K562 (cell line): ENCODE measurements at regions not wholly inside any gene's neighbourhood (a gene's known extent, or its start where the extent isn't known, plus 50 kb on each side); places are given as distances from the start of the nearest gene placed in this dataset.

Experiments used
- ATAC-seq: fragments of 200-7000 bp; cut with Tn5 transposase; 3 replicates; pipeline ENCODE4 v1.9.1; 2020; ENCODE audit warnings: moderate library complexity
- BruUV-seq: library from RNA; stranded (reverse); fragments of 400-500 nt; replicated peaks from 2 replicates; lab custom pipeline; 2021; lab: Mats Ljungman, UMichigan
- CTCF ChIA-PET: fragments of 300-600 bp; formaldehyde crosslinking; extraction: SDS; loops from one replicate; lab custom pipeline; 2021; ENCODE audit warnings: low intra/inter-chr PET ratio; lab: Yijun Ruan, JAX
- POLR2A ChIA-PET: fragments of 300-600, 350-650 bp; sonication (Branson Sonifier 250); formaldehyde crosslinking; extraction: SDS; loops from one replicate; lab custom pipeline; 2021; ENCODE audit warnings: antibody characterized with exemption, inconsistent platforms; lab: Yijun Ruan, JAX
- DNase-seq, 4 experiments: peaks; one replicate each; pipeline versions ENCODE4 v3.0.0 to v3.0.0-alpha.2; 2011 to 2018; ENCODE audit warnings: low spot score in 3 of 4, mixed read lengths in 3 of 4; ENCODE audit errors: extremely low read depth in 1 of 4
- FAIRE-seq: peaks from 2 replicates; lab custom pipeline; 2011; peaks lifted over from hg19 to GRCh38; lab: Jason Lieb, UNC
- H2AFZ ChIP-seq: 2 replicates; pipeline ENCODE4 v1.6.0; 2011; ENCODE audit warnings: low read depth, low read length, control low read depth, inconsistent platforms
- H3K27ac ChIP-seq: fragments of 200-600 bp; 3 replicates; pipeline ENCODE4 v1.8.0; 2011; ENCODE audit warnings: low read depth, mild to moderate bottlenecking, control low read depth, inconsistent platforms, low read length, moderate library complexity, mixed read lengths; ENCODE audit errors: extremely low read depth
- H3K27me3 ChIP-seq, 2 experiments: fragments of 300-600 bp in 1 of 2; 2 replicates in 1 of 2; 3 replicates in 1 of 2; pipeline versions ENCODE4 v1.6.0 to v1.8.0; 2011; ENCODE audit warnings: inconsistent platforms in 2 of 2, low read length in 2 of 2, mild to moderate bottlenecking in 1 of 2, mixed read lengths in 1 of 2, moderate library complexity in 1 of 2; ENCODE audit not compliant: control insufficient read depth in 2 of 2, insufficient read depth in 2 of 2
- H3K36me3 ChIP-seq: fragments of 300-600 bp; 3 replicates; pipeline ENCODE4 v1.8.0; 2011; ENCODE audit warnings: mild to moderate bottlenecking, low read length, inconsistent platforms; ENCODE audit not compliant: control insufficient read depth, insufficient read depth
- H3K4me1 ChIP-seq, 2 experiments: fragments of 200-600 bp in 1 of 2; replicated peaks in 1 of 2; 2 replicates in 1 of 2; 3 replicates in 1 of 2; pipeline versions ENCODE4 v1.5.1 to v1.8.0; 2011; ENCODE audit warnings: inconsistent platforms in 2 of 2, low read length in 2 of 2, mild to moderate bottlenecking in 1 of 2, mixed read lengths in 1 of 2, moderate library complexity in 1 of 2; ENCODE audit not compliant: control insufficient read depth in 2 of 2, insufficient read depth in 2 of 2
- H3K4me2 ChIP-seq: 2 replicates; pipeline ENCODE4 v1.6.1; 2011; ENCODE audit warnings: low read length, control low read depth, inconsistent platforms, mixed read lengths; ENCODE audit not compliant: insufficient read depth
- H3K4me3 ChIP-seq: fragments of 200-600 bp; sonication (generic), shearing (Covaris generic); 2 replicates; pipeline ENCODE4 v1.5.1; 2016; ENCODE audit warnings: control low read depth, inconsistent platforms
- H3K79me2 ChIP-seq: fragments of 200-600 bp; 3 replicates; pipeline ENCODE4 v1.8.0; 2011; ENCODE audit warnings: low read length, inconsistent platforms; ENCODE audit not compliant: control insufficient read depth, insufficient read depth
- H3K9ac ChIP-seq, 2 experiments: 2 replicates each; pipeline versions ENCODE4 v1.6.0 to v1.6.1; 2011; ENCODE audit warnings: low read depth in 2 of 2, low read length in 2 of 2, control low read depth in 1 of 2, inconsistent platforms in 1 of 2, mild to moderate bottlenecking in 1 of 2, mixed read lengths in 1 of 2; ENCODE audit not compliant: insufficient read depth in 1 of 2
- H3K9me1 ChIP-seq: one replicate; pipeline ENCODE4 v1.6.0; 2011; ENCODE audit warnings: inconsistent platforms, mild to moderate bottlenecking, low read length, moderate library complexity; ENCODE audit not compliant: control insufficient read depth, insufficient read depth
- H3K9me3 ChIP-seq: replicated peaks from 2 replicates; pipeline ENCODE4 v1.5.1; 2011; ENCODE audit warnings: low read depth, low read length, inconsistent platforms; ENCODE audit not compliant: control insufficient read depth, insufficient read depth
- H4K20me1 ChIP-seq: replicated peaks from 2 replicates; pipeline ENCODE4 v1.6.1; 2011; ENCODE audit warnings: low read length, inconsistent platforms, mixed read lengths; ENCODE audit not compliant: control insufficient read depth, insufficient read depth
- CEBPB ChIP-seq: fragments of 450-650 bp; IDR thresholded peaks from 2 replicates; pipeline ENCODE4 v1.6.1; 2016; ENCODE audit warnings: missing genetic modification characterization, missing compliant biosample characterization
- CEBPG ChIP-seq, 3 experiments: fragments of 200-800 bp in 1 of 3; sonication (Bioruptor generic) in 1 of 3; sonication (generic) in 1 of 3; formaldehyde crosslinking in 1 of 3; IDR thresholded peaks in 2 of 3; conservative IDR thresholded peaks in 1 of 3; 2 replicates each; pipeline versions ENCODE4 v1.6.1 to v1.8.0; 2016 to 2022; ENCODE audit warnings: missing compliant biosample characterization in 2 of 3, missing genetic modification characterization in 2 of 3, mild to moderate bottlenecking in 1 of 3, missing genetic modification reagents in 1 of 3
- ERF ChIP-seq: fragments of 450-650 bp; formaldehyde crosslinking; IDR thresholded peaks from 2 replicates; pipeline ENCODE4 v1.4.0; 2020; ENCODE audit warnings: mild to moderate bottlenecking, mixed read lengths
- WGBS: fragments of 100-300 bp; shearing (Covaris generic); methylation state at CpG from one replicate; pipeline ENCODE4 v1.1.6; 2016; ENCODE audit warnings: low coverage, mixed read lengths; ENCODE audit not compliant: insufficient coverage; ENCODE audit errors: missing lambda C conversion rate; 5-methylcytosine and 5-hydroxymethylcytosine counted together
- in situ Hi-C: fragments of 300-500 bp; cut with MboI; formaldehyde crosslinking; loops from 4 replicates; pipeline ENCODE4 v1.15.0; 2018; ENCODE audit warnings: inconsistent platforms, mixed read lengths
- intact Hi-C: fragments of 100-400 bp; cut with micrococcal nuclease; formaldehyde crosslinking; loops from 2 replicates; pipeline ENCODE4 v1.14.2; 2022
- TF ChIP-seq, protein P1 (sequence below): IDR thresholded peaks from 2 replicates; pipeline ENCODE4 v1.6.1; 2012; ENCODE audit warnings: low read depth, low read length, improper control_type of control experiment, borderline replicate concordance

DNA sequence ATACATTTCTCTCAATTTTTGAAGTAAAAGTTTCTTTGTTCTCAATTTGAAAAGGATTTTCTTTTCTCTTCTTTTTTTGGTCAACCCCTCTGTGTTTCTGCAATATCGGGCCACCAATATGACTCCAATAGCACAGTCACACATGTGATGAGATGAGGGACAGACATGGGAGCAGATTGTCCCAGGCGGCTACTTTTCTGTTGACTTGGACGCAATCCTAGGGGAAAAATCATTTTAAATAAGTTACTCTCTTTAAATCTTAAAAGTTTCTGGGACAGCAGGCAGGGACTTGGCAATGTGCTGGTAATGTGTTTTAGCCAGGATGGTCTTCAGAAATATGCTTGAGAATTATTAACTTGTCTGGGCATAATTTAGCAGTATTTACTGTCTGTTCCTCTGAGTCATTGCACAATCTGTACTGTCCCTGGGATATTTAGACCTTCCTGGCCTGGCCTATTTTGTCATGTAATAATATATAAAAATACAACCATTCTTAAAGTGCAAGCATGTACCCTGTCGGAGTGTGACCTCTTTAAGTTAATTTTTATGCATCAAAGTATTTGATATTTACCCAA lies 388.5 kb upstream of the FANCL start:
- POLR2A ChIA-PET = no interaction called here
- 0 out of 2 replicates have a peak overlapping the region, but pooled peaks have one; percentile 4 for H2AFZ ChIP-seq
- intact Hi-C loops (no loop called here), in situ Hi-C loops (no loop called here)
- no peak overlapping the region for H3K4me2 ChIP-seq
- H3K9ac ChIP-seq = no peak overlapping the region
- no peaks in the 10 kb centered on the region for H3K9me3 ChIP-seq
- FAIRE-seq (no peak), DNase-seq (no peak), ATAC-seq (no peak)
- H3K4me3 ChIP-seq = no peak overlapping the region
- no peaks in the 10 kb centered on the region for H3K79me2 ChIP-seq
- H3K4me1 ChIP-seq = no peaks in the 10 kb centered on the region; a peak in 2 of 5 replicates
- CTCF ChIA-PET = no interaction called here
- no peaks in the 10 kb centered on the region for H3K27me3 ChIP-seq
- no peaks in the 10 kb centered on the region for H3K9me1 ChIP-seq
- TF ChIP-seq, protein P1, sequence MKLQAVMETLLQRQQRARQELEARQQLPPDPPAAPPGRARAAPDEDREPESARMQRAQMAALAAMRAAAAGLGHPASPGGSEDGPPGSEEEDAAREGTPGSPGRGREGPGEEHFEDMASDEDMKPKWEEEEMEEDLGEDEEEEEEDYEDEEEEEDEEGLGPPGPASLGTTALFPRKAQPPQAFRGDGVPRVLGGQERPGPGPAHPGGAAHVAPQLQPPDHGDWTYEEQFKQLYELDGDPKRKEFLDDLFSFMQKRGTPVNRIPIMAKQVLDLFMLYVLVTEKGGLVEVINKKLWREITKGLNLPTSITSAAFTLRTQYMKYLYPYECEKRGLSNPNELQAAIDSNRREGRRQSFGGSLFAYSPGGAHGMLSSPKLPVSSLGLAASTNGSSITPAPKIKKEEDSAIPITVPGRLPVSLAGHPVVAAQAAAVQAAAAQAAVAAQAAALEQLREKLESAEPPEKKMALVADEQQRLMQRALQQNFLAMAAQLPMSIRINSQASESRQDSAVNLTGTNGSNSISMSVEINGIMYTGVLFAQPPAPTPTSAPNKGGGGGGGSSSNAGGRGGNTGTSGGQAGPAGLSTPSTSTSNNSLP = no peak
- TF ChIP-seq CEBPG (CRISPR knock-in tag; IDR thresholded peaks at IDR 0.05) (no peak), CEBPG (tag; conservative IDR thresholded peaks at IDR 0.05 in 1 of 2, IDR thresholded peaks at IDR 0.05 in 1 of 2) (0 out of 4 replicates have a peak, but pooled peaks of 1 of the 2 experiments have one; percentile 31), ERF (CRISPR knock-in tag) (no peak), CEBPB (tag) (peak; percentile 71)
- no peaks in the 10 kb centered on the region for H3K36me3 ChIP-seq
- WGBS = 69% methylated on average over 4 of the region's 4 CpGs
- H4K20me1 ChIP-seq = no peaks in the 10 kb centered on the region
- BruUV-seq = no TSS peak
- H3K27ac ChIP-seq = no peak overlapping the region
